WERI-Rb-1 (cell line): ENCODE measurements at regions not wholly inside any gene's neighbourhood (a gene's known extent, or its start where the extent isn't known, plus 50 kb on each side); places are given as distances from the start of the nearest gene placed in this dataset.

Experiments used
- DNase-seq: peaks from one replicate; pipeline ENCODE4 v3.0.0-alpha.2; 2020
- H3K27ac ChIP-seq: fragments of 250-450 bp; sonication (Bioruptor Pico); 2 replicates; pipeline ENCODE4 v1.5.1; 2020; ENCODE audit warnings: mild to moderate bottlenecking, moderate library complexity
- H3K27me3 ChIP-seq: fragments of 250-450 bp; sonication (Bioruptor Pico); 2 replicates; pipeline ENCODE4 v1.5.1; 2021; ENCODE audit warnings: mild to moderate bottlenecking, low read depth, moderate library complexity; ENCODE audit not compliant: insufficient read depth, severe bottlenecking
- H3K36me3 ChIP-seq: fragments of 250-450 bp; sonication (Bioruptor Pico); 2 replicates; pipeline ENCODE4 v1.5.1; 2020; ENCODE audit warnings: mild to moderate bottlenecking, moderate library complexity
- H3K4me3 ChIP-seq: 2 replicates; pipeline ENCODE4 v1.5.1; 2011; ENCODE audit warnings: low read depth, mild to moderate bottlenecking, control low read depth, low read length
- H3K9me3 ChIP-seq: fragments of 250-450 bp; sonication (Bioruptor Pico); 2 replicates; pipeline ENCODE4 v1.5.1; 2021; ENCODE audit warnings: mild to moderate bottlenecking, moderate library complexity; ENCODE audit not compliant: severe bottlenecking
- CTCF ChIP-seq: IDR thresholded peaks from 2 replicates; pipeline ENCODE4 v1.5.1; 2011; ENCODE audit warnings: low read depth, mild to moderate bottlenecking, control low read depth, inconsistent platforms, low read length

GRCh38 chr2:83654091-83654611 lies 804.9 kb downstream of the SUCLG1 start:
- Histone ChIP-seq H3K27ac (no peak overlapping the region), H3K9me3 (no peaks in the 10 kb centered on the region), H3K36me3 (no peaks in the 10 kb centered on the region), H3K4me3 (no peak overlapping the region), H3K27me3 (no peaks in the 10 kb centered on the region)
- no peak for DNase-seq
- no peak for TF ChIP-seq CTCF

GRCh38 chr2:83650898-83651297 lies 808.2 kb downstream of the SUCLG1 start:
- Histone ChIP-seq H3K36me3 (no peaks in the 10 kb centered on the region), H3K27ac (no peak overlapping the region), H3K4me3 (no peak overlapping the region), H3K9me3 (no peaks in the 10 kb centered on the region), H3K27me3 (no peaks in the 10 kb centered on the region)
- no peak for TF ChIP-seq CTCF
- DNase-seq, result no peak

- no peaks in the 10 kb centered on the region for H3K36me3 ChIP-seq
- no peak for TF ChIP-seq CTCF
- H3K27me3 ChIP-seq, result no peaks in the 10 kb centered on the region
- no peak overlapping the region for H3K27ac ChIP-seq
- H3K4me3 ChIP-seq, result no peak overlapping the region
- no peak for DNase-seq
- H3K9me3 ChIP-seq, result no peaks in the 10 kb centered on the region
Measured at GRCh38 chr2:83650161-83650560, 808.9 kb downstream of the SUCLG1 start.

- Histone ChIP-seq H3K4me3 (no peak overlapping the region), H3K9me3 (no peaks in the 10 kb centered on the region), H3K27me3 (no peaks in the 10 kb centered on the region), H3K36me3 (no peaks in the 10 kb centered on the region), H3K27ac (no peak overlapping the region)
- no peak for TF ChIP-seq CTCF
- DNase-seq, result no peak
Measured at GRCh38 chr2:83640506-83640905, 818.6 kb downstream of the SUCLG1 start.

GRCh38 chr2:83633423-83633822 lies 825.7 kb downstream of the SUCLG1 start:
- no peak for TF ChIP-seq CTCF
- H3K36me3 ChIP-seq, result no peaks in the 10 kb centered on the region
- H3K4me3 ChIP-seq, result no peak overlapping the region
- no peak for DNase-seq
- no peak overlapping the region for H3K27ac ChIP-seq
- H3K9me3 ChIP-seq, result no peaks in the 10 kb centered on the region
- no peaks in the 10 kb centered on the region for H3K27me3 ChIP-seq

- TF ChIP-seq CTCF, result no peak
- Histone ChIP-seq H3K9me3 (no peaks in the 10 kb centered on the region), H3K36me3 (no peaks in the 10 kb centered on the region), H3K27ac (no peak overlapping the region), H3K27me3 (no peaks in the 10 kb centered on the region), H3K4me3 (no peak overlapping the region)
- no peak for DNase-seq
Measured at GRCh38 chr2:83630351-83630750, 828.7 kb downstream of the SUCLG1 start.
